AG04450 (cell line): ENCODE measurements at regions not wholly inside any gene's neighbourhood (a gene's known extent, or its start where the extent isn't known, plus 50 kb on each side); places are given as distances from the start of the nearest gene placed in this dataset.

Experiments
- CTCF ChIA-PET: fragments of 300-600, 350-600 bp; formaldehyde crosslinking; extraction: SDS; loops from one replicate; lab custom pipeline; 2022; ENCODE audit warnings: antibody characterized with exemption, inconsistent platforms; lab: Charles Lee
- POLR2A ChIA-PET: fragments of 350-600 bp; formaldehyde crosslinking; extraction: SDS; loops from one replicate; lab custom pipeline; 2021; ENCODE audit warnings: antibody characterized with exemption, inconsistent platforms; lab: Yijun Ruan, JAX
- DNase-seq: peaks from one replicate; pipeline ENCODE4 v3.0.0-alpha.2; 2011; ENCODE audit warnings: low read depth, low spot score
- H3K27ac ChIP-seq: one replicate; pipeline ENCODE4 v1.5.1; 2012; ENCODE audit warnings: low read depth, low read length, control low read depth
- H3K27me3 ChIP-seq: one replicate; pipeline ENCODE4 v1.6.0; 2012; ENCODE audit warnings: low read length; ENCODE audit not compliant: control insufficient read depth, insufficient read depth
- H3K4me3 ChIP-seq: 2 replicates; pipeline ENCODE4 v1.5.1; 2011; ENCODE audit warnings: mild to moderate bottlenecking, low read depth, low read length, control low read depth
- H3K9me3 ChIP-seq: 2 replicates; pipeline ENCODE4 v1.5.1; 2012; ENCODE audit warnings: low read length; ENCODE audit not compliant: control insufficient read depth, insufficient read depth
- CTCF ChIP-seq: IDR thresholded peaks from 2 replicates; pipeline ENCODE4 v1.5.1; 2011; ENCODE audit warnings: low read depth, low read length, control low read depth, inconsistent platforms

GRCh38 chr6:134468633-134469032, 150.7 kb upstream of the SGK1 start:
- CTCF ChIA-PET = no interaction called here
- Histone ChIP-seq H3K27me3 (no peaks in the 10 kb centered on the region), H3K9me3 (no peaks in the 10 kb centered on the region), H3K27ac (no peak overlapping the region), H3K4me3 (no peak overlapping the region)
- POLR2A ChIA-PET = interaction anchor here (0.7 to 1.3 kb wide), 2 partner anchors 47 to 151 kb away, joined by 3 read pairs; partner anchors contain the start of gene SGK1
- TF ChIP-seq CTCF = no peak
- DNase-seq = no peak

- Histone ChIP-seq H3K9me3 (no peaks in the 10 kb centered on the region), H3K27me3 (no peaks in the 10 kb centered on the region), H3K27ac (no peak overlapping the region), H3K4me3 (no peak overlapping the region)
- ChIA-PET POLR2A (interaction anchor here (1.3 kb wide), 1 partner anchor 150 kb away, joined by 3 read pairs; the partner anchor contains the start of gene SGK1), CTCF (interaction anchor here (0.7 to 1.1 kb wide), 3 partner anchors 290 to 312 kb away, joined by 3 read pairs; no protein-coding TSS in a partner anchor)
- no peak for TF ChIP-seq CTCF
- DNase-seq = no peak
Measured at GRCh38 chr6:134467620-134468019, 149.7 kb upstream of the SGK1 start.

GRCh38 chr6:134466771-134467525, 149.0 kb upstream of the SGK1 start:
- no peaks in the 10 kb centered on the region for H3K27me3 ChIP-seq
- no peak overlapping the region for H3K4me3 ChIP-seq
- ChIA-PET CTCF (interaction anchor here (0.7 to 1.1 kb wide), 2 partner anchors 289 to 311 kb away, joined by 3 read pairs; no protein-coding TSS in a partner anchor), POLR2A (interaction anchor here (0.7 kb wide), 1 partner anchor 173 kb away, joined by 5 read pairs; no protein-coding TSS in a partner anchor)
- no peak overlapping the region for H3K27ac ChIP-seq
- H3K9me3 ChIP-seq = no peaks in the 10 kb centered on the region
- TF ChIP-seq CTCF = no peak
- DNase-seq = no peak

- TF ChIP-seq CTCF = no peak
- Histone ChIP-seq H3K4me3 (no peak overlapping the region), H3K27me3 (no peaks in the 10 kb centered on the region), H3K27ac (peak overlapping the region; percentile 32), H3K9me3 (no peaks in the 10 kb centered on the region)
- POLR2A ChIA-PET = no interaction called here
- DNase-seq = peak; percentile 60
- CTCF ChIA-PET = interaction anchor here (0.6 kb wide), 1 partner anchor 680 kb away, joined by 5 read pairs; no protein-coding TSS in a partner anchor
Measured at GRCh38 chr6:134464690-134465411, 146.9 kb upstream of the SGK1 start.
